ENCODE measurements at regions not wholly inside any gene's neighbourhood (a gene's known extent, or its start where the extent isn't known, plus 50 kb on each side); places are given as distances from the start of the nearest gene placed in this dataset.
"Not testable (repeated sequence)": the region's sequence is repeated elsewhere in the genome, so short reads cannot be mapped to it uniquely, and the experiment has no call there.

DNA sequence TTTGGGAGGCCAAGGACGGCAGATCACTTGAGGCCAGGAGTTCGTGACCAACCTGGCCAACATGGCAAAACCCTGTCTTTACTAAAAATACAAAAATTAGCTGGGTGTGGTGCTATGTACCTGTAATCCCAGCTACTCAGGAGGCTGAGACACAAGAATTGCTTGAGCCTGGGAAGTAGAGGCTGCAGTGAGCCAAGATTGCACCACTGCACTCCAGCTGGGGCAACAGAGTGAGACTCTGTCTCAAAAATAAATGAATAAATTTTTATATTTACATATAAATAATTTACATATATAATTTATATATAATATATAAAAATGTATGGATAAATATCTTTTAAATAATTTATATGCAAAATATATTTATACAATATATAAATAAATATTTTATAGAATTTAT lies 263.3 kb downstream of the TPBG start:
- TF ChIP-seq, protein P1, sequence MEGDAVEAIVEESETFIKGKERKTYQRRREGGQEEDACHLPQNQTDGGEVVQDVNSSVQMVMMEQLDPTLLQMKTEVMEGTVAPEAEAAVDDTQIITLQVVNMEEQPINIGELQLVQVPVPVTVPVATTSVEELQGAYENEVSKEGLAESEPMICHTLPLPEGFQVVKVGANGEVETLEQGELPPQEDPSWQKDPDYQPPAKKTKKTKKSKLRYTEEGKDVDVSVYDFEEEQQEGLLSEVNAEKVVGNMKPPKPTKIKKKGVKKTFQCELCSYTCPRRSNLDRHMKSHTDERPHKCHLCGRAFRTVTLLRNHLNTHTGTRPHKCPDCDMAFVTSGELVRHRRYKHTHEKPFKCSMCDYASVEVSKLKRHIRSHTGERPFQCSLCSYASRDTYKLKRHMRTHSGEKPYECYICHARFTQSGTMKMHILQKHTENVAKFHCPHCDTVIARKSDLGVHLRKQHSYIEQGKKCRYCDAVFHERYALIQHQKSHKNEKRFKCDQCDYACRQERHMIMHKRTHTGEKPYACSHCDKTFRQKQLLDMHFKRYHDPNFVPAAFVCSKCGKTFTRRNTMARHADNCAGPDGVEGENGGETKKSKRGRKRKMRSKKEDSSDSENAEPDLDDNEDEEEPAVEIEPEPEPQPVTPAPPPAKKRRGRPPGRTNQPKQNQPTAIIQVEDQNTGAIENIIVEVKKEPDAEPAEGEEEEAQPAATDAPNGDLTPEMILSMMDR (IDR thresholded peaks at IDR 0.05), result not testable (repeated sequence)
- not testable (repeated sequence) for TF ChIP-seq POLR2A (IDR thresholded peaks at IDR 0.05)

Measured in esophagus squamous epithelium (tissue), 4 donors.